CD8-positive, alpha-beta memory T cell (primary cell): ENCODE measurements at regions not wholly inside any gene's neighbourhood (a gene's known extent, or its start where the extent isn't known, plus 50 kb on each side); places are given as distances from the start of the nearest gene placed in this dataset.
"Not testable (repeated sequence)": the region's sequence is repeated elsewhere in the genome, so short reads cannot be mapped to it uniquely, and the experiment has no call there.

Source experiments
- CTCF ChIA-PET: fragments of 350-600 bp; sonication (Branson Sonifier 250); formaldehyde crosslinking; loops from one replicate; lab custom pipeline; 2021; ENCODE audit warnings: antibody characterized with exemption; lab: Charles Lee
- POLR2A ChIA-PET: fragments of 350-600 bp; sonication (Branson Sonifier 250); formaldehyde crosslinking; loops from one replicate; lab custom pipeline; 2021; ENCODE audit warnings: antibody characterized with exemption; lab: Charles Lee
- DNase-seq, 5 donors: peaks; one replicate each; pipeline versions ENCODE4 v3.0.0 to v3.0.0-alpha.2; 2020 to 2022; ENCODE audit warnings: mixed read lengths in 1 of 5
- H3K27ac ChIP-seq: one replicate; pipeline ENCODE4 v1.7.0; 2013; ENCODE audit warnings: low read depth, mild to moderate bottlenecking, low read length, moderate library complexity
- H3K27me3 ChIP-seq: 2 replicates; pipeline ENCODE4 v1.7.0; 2013; ENCODE audit warnings: low read length, mild to moderate bottlenecking; ENCODE audit not compliant: insufficient read depth, poor library complexity, severe bottlenecking
- H3K36me3 ChIP-seq: 2 replicates; pipeline ENCODE4 v1.7.0; 2013; ENCODE audit warnings: mild to moderate bottlenecking, low read length, moderate library complexity; ENCODE audit not compliant: insufficient read depth
- H3K4me1 ChIP-seq: 2 replicates; pipeline ENCODE4 v1.7.0; 2013; ENCODE audit warnings: mild to moderate bottlenecking, low read length, moderate library complexity; ENCODE audit not compliant: insufficient read depth
- H3K4me3 ChIP-seq: 2 replicates; pipeline ENCODE4 v1.7.0; 2013; ENCODE audit warnings: mild to moderate bottlenecking, low read length
- H3K9me3 ChIP-seq: 2 replicates; pipeline ENCODE4 v1.7.0; 2013; ENCODE audit warnings: mild to moderate bottlenecking, low read length
- H3K27ac Mint-ChIP-seq, 8 donors: one replicate each; pipeline ENCODE4 v1.8.0; 2020 to 2021; ENCODE audit warnings: mixed read lengths in 8 of 8, mild to moderate bottlenecking in 6 of 8, inconsistent platforms in 3 of 8, moderate library complexity in 3 of 8
- H3K27me3 Mint-ChIP-seq, 2 donors: one replicate each; pipeline ENCODE4 v1.8.0; 2020 to 2021; ENCODE audit warnings: mixed read lengths in 2 of 2, mild to moderate bottlenecking in 1 of 2, moderate library complexity in 1 of 2
- H3K36me3 Mint-ChIP-seq, 3 donors: one replicate each; pipeline ENCODE4 v1.8.0; 2020 to 2021; ENCODE audit warnings: mixed read lengths in 3 of 3, inconsistent platforms in 1 of 3, mild to moderate bottlenecking in 1 of 3
- H3K4me1 Mint-ChIP-seq, 3 donors: one replicate each; pipeline ENCODE4 v1.8.0; 2020 to 2021; ENCODE audit warnings: mixed read lengths in 3 of 3, inconsistent platforms in 1 of 3, mild to moderate bottlenecking in 1 of 3
- H3K4me3 Mint-ChIP-seq, 7 donors: one replicate each; pipeline ENCODE4 v1.8.0; 2020 to 2021; ENCODE audit warnings: mixed read lengths in 7 of 7, mild to moderate bottlenecking in 6 of 7, moderate library complexity in 4 of 7, inconsistent platforms in 2 of 7
- H3K9me3 Mint-ChIP-seq, 5 donors: one replicate each; pipeline ENCODE4 v1.8.0; 2020 to 2022; ENCODE audit warnings: mixed read lengths in 5 of 5, mild to moderate bottlenecking in 3 of 5, moderate library complexity in 2 of 5, inconsistent platforms in 1 of 5

DNA sequence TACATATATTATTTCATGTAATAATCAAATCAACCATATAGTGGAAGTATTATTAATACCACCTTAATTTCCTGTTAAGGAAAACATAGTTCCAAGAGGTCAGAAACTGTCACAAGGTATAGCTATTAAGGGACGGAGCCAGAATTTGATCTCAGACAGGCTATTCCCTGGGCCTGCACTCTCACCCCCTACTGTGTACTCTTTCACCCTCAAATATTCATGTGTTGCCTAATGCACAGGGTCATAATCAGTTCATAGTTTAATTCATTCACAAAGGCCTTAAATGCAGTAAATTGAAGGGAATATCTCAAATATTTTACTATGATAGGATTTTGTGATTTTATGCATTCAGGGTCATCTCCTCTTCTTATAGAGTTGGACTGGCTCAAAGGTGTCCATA is 67.2 kb upstream of the IFNGR1 start:
- CTCF ChIA-PET, result no interaction called here
- no peak overlapping the region for H3K27ac ChIP-seq
- no peak overlapping the region for H3K4me3 Mint-ChIP-seq
- no peaks in the 10 kb centered on the region for H3K4me1 ChIP-seq
- peaks cover 0 to 11% (median 0%) of the 10 kb centered on the region in 3 donors for H3K36me3 Mint-ChIP-seq
- peaks cover 3% of the 10 kb centered on the region for H3K27me3 ChIP-seq
- H3K4me1 Mint-ChIP-seq, result peaks cover 10 to 15% (median 14%) of the 10 kb centered on the region in 3 donors
- H3K36me3 ChIP-seq, result no peaks in the 10 kb centered on the region
- DNase-seq, result no peak
- H3K9me3 ChIP-seq, result no peaks in the 10 kb centered on the region
- peaks cover 0 to 4% (median 0%) of the 10 kb centered on the region in 5 donors for H3K9me3 Mint-ChIP-seq
- no peak overlapping the region for H3K4me3 ChIP-seq
- peaks cover 5 to 27% of the 10 kb centered on the region in 2 donors for H3K27me3 Mint-ChIP-seq
- POLR2A ChIA-PET, result no interaction called here
- no peak overlapping the region for H3K27ac Mint-ChIP-seq

DNA sequence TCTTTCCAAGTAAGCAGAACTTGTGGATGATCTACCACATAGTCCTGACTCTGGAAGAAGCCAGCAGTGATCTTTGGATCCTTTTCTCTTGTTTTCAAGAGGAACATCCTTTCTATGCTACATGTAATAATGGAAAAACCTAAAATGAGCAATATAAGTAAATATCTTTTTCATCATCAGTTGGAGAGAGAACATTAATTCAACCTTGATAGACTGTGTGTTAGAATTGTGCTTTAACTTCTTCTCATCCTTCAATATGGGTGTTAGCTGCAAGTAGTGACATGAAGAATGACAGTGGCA is 65.6 kb upstream of the IFNGR1 start:
- H3K4me3 Mint-ChIP-seq, result no peak overlapping the region
- H3K27ac Mint-ChIP-seq, result no peak overlapping the region
- H3K36me3 Mint-ChIP-seq, result peaks cover 0 to 11% (median 0%) of the 10 kb centered on the region in 3 donors
- H3K4me1 Mint-ChIP-seq, result peaks cover 6 to 11% (median 9%) of the 10 kb centered on the region in 3 donors
- DNase-seq, result no peak
- peaks cover 3% of the 10 kb centered on the region for H3K27me3 ChIP-seq
- H3K4me3 ChIP-seq, result no peak overlapping the region
- no peaks in the 10 kb centered on the region for H3K36me3 ChIP-seq
- H3K9me3 ChIP-seq, result no peaks in the 10 kb centered on the region
- H3K27ac ChIP-seq, result no peak overlapping the region
- CTCF ChIA-PET, result no interaction called here
- H3K4me1 ChIP-seq, result no peaks in the 10 kb centered on the region
- H3K27me3 Mint-ChIP-seq, result peaks cover 10 to 34% of the 10 kb centered on the region in 2 donors
- POLR2A ChIA-PET, result no interaction called here
- H3K9me3 Mint-ChIP-seq, result peaks cover 0 to 4% (median 0%) of the 10 kb centered on the region in 5 donors

DNA sequence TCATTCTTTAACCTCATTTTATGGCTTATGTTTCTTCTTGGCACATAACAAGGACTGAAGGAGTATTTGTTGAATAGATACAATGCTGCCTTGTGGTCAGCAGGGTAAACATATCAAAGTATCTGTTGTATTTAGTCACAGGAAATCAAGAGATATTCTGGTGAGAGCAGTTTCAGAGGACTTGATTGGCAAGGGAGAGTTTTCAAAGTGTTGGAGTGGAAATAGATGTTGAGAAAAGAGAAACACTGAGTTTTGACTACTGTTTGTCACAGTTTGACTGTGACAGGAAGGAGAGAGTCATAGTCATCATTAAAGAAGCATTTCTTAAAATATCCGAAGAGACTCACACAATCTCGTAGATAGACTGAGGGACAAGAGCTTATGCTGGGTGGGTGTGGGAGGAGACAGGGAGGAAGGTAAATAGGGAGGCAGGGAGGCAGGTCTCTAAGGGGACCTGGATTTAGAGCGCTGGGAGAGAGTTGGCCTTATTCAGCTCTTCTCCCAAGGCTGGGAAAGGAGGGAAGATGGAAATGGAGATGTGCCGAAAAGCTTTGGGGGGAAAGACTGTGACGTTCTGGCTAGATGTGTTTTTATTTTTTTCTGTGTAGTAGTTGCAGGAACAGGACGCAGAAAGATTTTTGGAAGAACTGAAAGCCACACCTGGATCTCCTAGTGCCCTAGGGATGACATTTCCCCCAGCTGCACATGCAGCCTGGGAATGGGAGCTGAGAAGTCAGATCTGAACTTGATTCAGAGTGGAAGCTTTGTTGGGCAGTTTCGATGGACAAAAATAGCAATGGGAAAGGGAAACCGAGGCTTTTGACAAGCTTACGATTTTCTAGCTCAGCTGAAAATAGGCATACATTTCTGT is 65.0 kb upstream of the IFNGR1 start:
- no peak overlapping the region for H3K27ac ChIP-seq
- ChIA-PET CTCF (no interaction called here), POLR2A (no interaction called here)

DNA sequence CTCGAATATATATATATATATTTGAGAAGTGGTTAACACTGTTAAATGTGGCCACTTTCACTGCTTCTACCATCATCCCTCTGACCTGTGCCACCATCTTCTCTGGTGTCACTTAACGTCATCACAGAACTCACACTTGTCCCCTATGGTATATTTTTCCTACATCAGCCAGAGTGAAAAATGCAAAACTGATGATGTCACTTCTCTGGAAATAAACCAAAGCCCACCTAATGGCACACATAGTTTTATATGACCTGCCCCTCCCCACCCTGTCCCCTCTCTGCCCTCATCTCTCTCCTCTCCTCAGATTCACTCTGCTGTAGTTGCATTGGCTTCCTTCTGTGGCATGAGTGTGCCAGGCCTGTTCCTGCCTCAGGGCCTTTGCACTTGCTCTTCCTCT is 63.9 kb upstream of the IFNGR1 start:
- peaks cover 3% of the 10 kb centered on the region for H3K27me3 ChIP-seq
- peaks cover 9 to 38% of the 10 kb centered on the region in 2 donors for H3K27me3 Mint-ChIP-seq
- no peaks in the 10 kb centered on the region for H3K9me3 ChIP-seq
- H3K4me1 ChIP-seq, result no peaks in the 10 kb centered on the region
- no peak overlapping the region for H3K27ac ChIP-seq
- peaks cover 0 to 11% (median 0%) of the 10 kb centered on the region in 3 donors for H3K36me3 Mint-ChIP-seq
- no peak overlapping the region for H3K4me3 Mint-ChIP-seq
- DNase-seq, result no peak
- POLR2A ChIA-PET, result no interaction called here
- H3K4me3 ChIP-seq, result no peak overlapping the region
- CTCF ChIA-PET, result no interaction called here
- H3K9me3 Mint-ChIP-seq, result peaks cover 0 to 4% (median 0%) of the 10 kb centered on the region in 5 donors
- peaks cover 6 to 11% (median 9%) of the 10 kb centered on the region in 3 donors for H3K4me1 Mint-ChIP-seq
- no peaks in the 10 kb centered on the region for H3K36me3 ChIP-seq
- H3K27ac Mint-ChIP-seq, result peak overlapping the region in 1 of 8 donors; percentile 82

More for the DNA sequence above, 65.0 kb upstream of the IFNGR1 start:
- no peaks in the 10 kb centered on the region for H3K36me3 ChIP-seq
- peaks cover 0 to 4% (median 0%) of the 10 kb centered on the region in 5 donors for H3K9me3 Mint-ChIP-seq
- H3K27me3 ChIP-seq, result peaks cover 3% of the 10 kb centered on the region
- peaks cover 6 to 11% (median 9%) of the 10 kb centered on the region in 3 donors for H3K4me1 Mint-ChIP-seq
- peak overlapping the region in 1 of 8 donors; percentile 19 for H3K27ac Mint-ChIP-seq
- H3K27me3 Mint-ChIP-seq, result peaks cover 9 to 34% of the 10 kb centered on the region in 2 donors
- no peak overlapping the region for H3K4me3 Mint-ChIP-seq
- no peak for DNase-seq
- H3K4me1 ChIP-seq, result no peaks in the 10 kb centered on the region
- no peaks in the 10 kb centered on the region for H3K9me3 ChIP-seq
- no peak overlapping the region for H3K4me3 ChIP-seq
- H3K36me3 Mint-ChIP-seq, result peaks cover 0 to 11% (median 0%) of the 10 kb centered on the region in 3 donors

DNA sequence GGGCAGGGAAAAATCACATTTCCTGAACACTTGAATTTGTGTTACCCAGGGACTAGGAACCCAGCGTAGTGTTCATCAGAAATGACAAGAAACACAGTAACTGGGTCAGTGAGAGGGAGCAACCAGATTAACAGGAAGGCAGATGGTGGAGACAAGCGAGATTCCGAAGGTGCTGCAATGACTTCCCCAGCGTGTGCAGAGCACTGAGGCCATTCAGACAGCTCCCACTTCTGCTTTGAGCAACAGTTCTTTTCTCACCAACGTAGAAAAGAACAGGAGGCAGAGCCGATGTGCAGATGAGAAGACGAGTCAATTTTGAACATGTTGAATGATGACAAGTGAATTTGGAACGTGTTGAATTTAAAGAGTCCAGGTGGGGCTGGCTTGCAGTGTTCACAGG is 63.1 kb upstream of the IFNGR1 start:
- Histone ChIP-seq H3K27ac (no peak overlapping the region), H3K4me1 (no peaks in the 10 kb centered on the region), H3K27me3 (no peaks in the 10 kb centered on the region), H3K9me3 (no peaks in the 10 kb centered on the region), H3K4me3 (no peak overlapping the region), H3K36me3 (no peaks in the 10 kb centered on the region)
- Mint-ChIP-seq H3K36me3 (peaks cover 0 to 11% (median 0%) of the 10 kb centered on the region in 3 donors), H3K4me1 (peaks cover 6 to 11% (median 9%) of the 10 kb centered on the region in 3 donors), H3K27ac (peak overlapping the region in 1 of 8 donors; percentile 28), H3K27me3 (peaks cover 9 to 38% of the 10 kb centered on the region in 2 donors), H3K4me3 (peak overlapping the region in 1 of 7 donors; percentile 18), H3K9me3 (peaks cover 0 to 1% (median 0%) of the 10 kb centered on the region in 5 donors)
- no peak for DNase-seq
- ChIA-PET CTCF (no interaction called here), POLR2A (no interaction called here)

DNA sequence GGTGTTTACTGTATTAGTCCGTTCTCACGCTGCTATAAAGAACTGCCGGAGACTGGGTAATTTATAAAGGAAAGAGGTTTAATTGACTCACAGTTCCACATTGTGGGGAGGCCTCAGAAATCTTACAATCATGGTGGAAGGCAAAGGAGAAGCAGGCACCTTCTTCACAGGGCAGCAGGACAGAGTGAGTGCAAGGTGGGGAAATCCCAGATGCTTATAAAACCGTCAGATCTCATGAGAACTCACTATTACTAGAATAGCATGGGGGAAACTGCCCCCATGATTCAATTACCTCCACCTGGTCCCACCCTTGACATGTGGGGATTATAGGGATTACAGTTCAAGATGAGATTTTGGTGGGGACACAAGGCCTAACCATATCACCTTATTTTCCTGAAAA is 60.1 kb upstream of the IFNGR1 start:
- CTCF ChIA-PET, H3K4me3 Mint-ChIP-seq, H3K27ac Mint-ChIP-seq, H3K36me3 ChIP-seq, H3K27me3 ChIP-seq, DNase-seq, H3K9me3 Mint-ChIP-seq, H3K9me3 ChIP-seq, POLR2A ChIA-PET, H3K27ac ChIP-seq, H3K4me3 ChIP-seq, H3K4me1 ChIP-seq: not testable (repeated sequence)
- Mint-ChIP-seq H3K36me3 (peaks cover 0 to 11% (median 0%) of the 10 kb centered on the region in 3 donors), H3K4me1 (peaks cover 5 to 11% (median 9%) of the 10 kb centered on the region in 3 donors), H3K27me3 (peaks cover 9 to 29% of the 10 kb centered on the region in 2 donors)

DNA sequence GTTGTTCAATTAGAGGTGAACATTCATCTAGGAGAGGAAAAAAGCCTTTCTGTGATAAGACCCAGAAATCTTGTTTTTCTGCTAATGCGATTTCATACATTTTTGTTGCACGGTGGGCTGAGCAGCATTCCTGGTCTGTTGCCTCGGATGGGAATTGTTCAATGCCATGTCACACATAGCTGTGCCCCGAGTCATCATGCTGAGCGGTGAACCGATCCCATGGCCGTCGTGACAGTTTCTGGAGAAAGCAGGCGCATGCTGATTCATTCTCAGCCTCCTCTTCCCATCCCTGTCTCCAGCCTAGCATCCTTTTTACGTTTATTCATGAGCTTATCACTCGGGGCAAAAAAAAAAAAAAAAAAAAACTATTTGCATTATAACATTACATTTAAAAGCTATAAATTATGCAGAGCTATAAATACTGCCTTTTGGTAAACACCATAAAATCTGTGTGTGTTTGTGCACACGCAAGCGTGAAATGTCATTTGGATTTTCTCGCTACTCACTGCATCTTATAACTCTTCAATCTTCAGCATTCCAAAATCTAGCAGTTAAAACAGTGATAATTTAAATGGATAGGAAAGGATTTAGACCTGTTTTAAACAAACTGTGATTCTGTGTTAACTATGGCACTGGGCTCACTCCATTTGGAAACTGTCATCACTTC is 58.9 kb upstream of the IFNGR1 start:
- Histone ChIP-seq H3K9me3 (no peaks in the 10 kb centered on the region), H3K27ac (no peak overlapping the region), H3K36me3 (no peaks in the 10 kb centered on the region), H3K4me3 (no peak overlapping the region), H3K4me1 (no peaks in the 10 kb centered on the region), H3K27me3 (no peaks in the 10 kb centered on the region)
- Mint-ChIP-seq H3K9me3 (no peaks in the 10 kb centered on the region), H3K27ac (no peak overlapping the region), H3K27me3 (peaks cover 9 to 20% of the 10 kb centered on the region in 2 donors), H3K36me3 (peaks cover 0 to 7% (median 0%) of the 10 kb centered on the region in 3 donors), H3K4me3 (no peak overlapping the region), H3K4me1 (peaks cover 0 to 8% (median 6%) of the 10 kb centered on the region in 3 donors)
- CTCF ChIA-PET, result interaction anchor here (0.9 to 1.1 kb wide), 2 partner anchors 175 to 202 kb away, joined by 3 read pairs; no protein-coding TSS in a partner anchor
- DNase-seq, result no peak
- POLR2A ChIA-PET, result no interaction called here

DNA sequence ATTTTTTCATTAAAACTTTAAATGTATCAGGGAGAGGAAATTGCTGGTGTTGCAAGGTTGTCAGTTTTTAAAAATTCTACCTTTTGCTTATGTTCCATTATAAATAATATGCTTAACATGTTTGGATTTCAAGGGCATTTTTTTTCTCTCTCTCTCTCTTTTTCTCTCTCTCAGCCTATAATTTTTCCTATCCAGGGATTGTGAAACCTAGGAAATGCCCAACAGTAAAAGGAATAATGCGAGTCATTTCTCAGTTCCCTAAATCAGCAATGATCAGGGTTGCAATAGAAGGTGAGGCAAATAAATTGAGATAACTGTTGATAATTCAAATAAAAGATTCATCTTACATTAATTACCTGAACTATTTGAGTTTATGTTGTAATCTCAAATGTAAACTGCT is 53.2 kb upstream of the IFNGR1 start:
- Mint-ChIP-seq H3K4me3 (no peak overlapping the region), H3K27me3 (no peaks in the 10 kb centered on the region)

More for the DNA sequence above, 53.2 kb upstream of the IFNGR1 start:
- DNase-seq, result no peak
- no peaks in the 10 kb centered on the region for H3K36me3 ChIP-seq
- POLR2A ChIA-PET, result no interaction called here
- no peak overlapping the region for H3K4me3 ChIP-seq
- Mint-ChIP-seq H3K4me1 (peaks cover 27 to 36% (median 29%) of the 10 kb centered on the region in 3 donors), H3K9me3 (no peaks in the 10 kb centered on the region), H3K36me3 (peaks cover 0 to 9% (median 0%) of the 10 kb centered on the region in 3 donors), H3K27ac (peak overlapping the region in 1 of 8 donors; percentile 29)
- H3K27me3 ChIP-seq, result no peaks in the 10 kb centered on the region
- no peaks in the 10 kb centered on the region for H3K4me1 ChIP-seq
- CTCF ChIA-PET, result interaction anchor here (1.4 to 1.5 kb wide), 4 partner anchors 37 to 364 kb away, joined by 3 to 7 read pairs (median 4); no protein-coding TSS in a partner anchor
- no peaks in the 10 kb centered on the region for H3K9me3 ChIP-seq
- no peak overlapping the region for H3K27ac ChIP-seq
